HFF-Myc (cell line): ENCODE measurements at regions not wholly inside any gene's neighbourhood (a gene's known extent, or its start where the extent isn't known, plus 50 kb on each side); places are given as distances from the start of the nearest gene placed in this dataset.

Experiments
- DNase-seq: peaks from one replicate; pipeline ENCODE4 v3.0.0-alpha.2; 2011; ENCODE audit warnings: low read depth; ENCODE audit errors: extremely low read depth
- H3K4me3 ChIP-seq: replicated peaks from 2 replicates; pipeline ENCODE4 v1.5.1; 2011; ENCODE audit warnings: low read depth, mild to moderate bottlenecking, control low read depth, low read length
- TF ChIP-seq, protein P1 (sequence below): IDR thresholded peaks from 2 replicates; pipeline ENCODE4 v1.5.1; 2012; ENCODE audit warnings: mild to moderate bottlenecking, low read depth, low read length, control low read depth; ENCODE audit errors: missing control alignments

DNA sequence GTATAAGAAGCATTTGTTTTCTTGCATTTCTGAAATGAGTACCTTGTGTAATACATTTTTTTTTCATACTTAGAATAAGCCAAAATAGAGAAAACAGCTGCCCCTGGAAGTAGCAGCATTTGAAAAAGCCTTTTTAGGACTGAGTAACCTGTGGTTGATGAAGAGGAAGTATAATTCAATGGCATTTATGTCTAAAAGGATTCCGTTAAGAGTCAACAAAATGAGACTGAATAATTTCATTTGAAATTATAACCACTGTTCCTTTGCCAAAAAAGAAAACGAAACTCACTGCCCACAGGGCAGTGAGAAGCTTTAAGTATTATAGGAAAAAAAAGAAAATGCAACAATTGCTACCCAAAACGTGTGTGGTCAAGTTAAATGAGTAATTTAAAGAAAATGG is 705.6 kb upstream of the PHF14 start:
- H3K4me3 ChIP-seq: no peak overlapping the region
- no peak for DNase-seq
- TF ChIP-seq, protein P1, sequence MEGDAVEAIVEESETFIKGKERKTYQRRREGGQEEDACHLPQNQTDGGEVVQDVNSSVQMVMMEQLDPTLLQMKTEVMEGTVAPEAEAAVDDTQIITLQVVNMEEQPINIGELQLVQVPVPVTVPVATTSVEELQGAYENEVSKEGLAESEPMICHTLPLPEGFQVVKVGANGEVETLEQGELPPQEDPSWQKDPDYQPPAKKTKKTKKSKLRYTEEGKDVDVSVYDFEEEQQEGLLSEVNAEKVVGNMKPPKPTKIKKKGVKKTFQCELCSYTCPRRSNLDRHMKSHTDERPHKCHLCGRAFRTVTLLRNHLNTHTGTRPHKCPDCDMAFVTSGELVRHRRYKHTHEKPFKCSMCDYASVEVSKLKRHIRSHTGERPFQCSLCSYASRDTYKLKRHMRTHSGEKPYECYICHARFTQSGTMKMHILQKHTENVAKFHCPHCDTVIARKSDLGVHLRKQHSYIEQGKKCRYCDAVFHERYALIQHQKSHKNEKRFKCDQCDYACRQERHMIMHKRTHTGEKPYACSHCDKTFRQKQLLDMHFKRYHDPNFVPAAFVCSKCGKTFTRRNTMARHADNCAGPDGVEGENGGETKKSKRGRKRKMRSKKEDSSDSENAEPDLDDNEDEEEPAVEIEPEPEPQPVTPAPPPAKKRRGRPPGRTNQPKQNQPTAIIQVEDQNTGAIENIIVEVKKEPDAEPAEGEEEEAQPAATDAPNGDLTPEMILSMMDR: no peak

DNA sequence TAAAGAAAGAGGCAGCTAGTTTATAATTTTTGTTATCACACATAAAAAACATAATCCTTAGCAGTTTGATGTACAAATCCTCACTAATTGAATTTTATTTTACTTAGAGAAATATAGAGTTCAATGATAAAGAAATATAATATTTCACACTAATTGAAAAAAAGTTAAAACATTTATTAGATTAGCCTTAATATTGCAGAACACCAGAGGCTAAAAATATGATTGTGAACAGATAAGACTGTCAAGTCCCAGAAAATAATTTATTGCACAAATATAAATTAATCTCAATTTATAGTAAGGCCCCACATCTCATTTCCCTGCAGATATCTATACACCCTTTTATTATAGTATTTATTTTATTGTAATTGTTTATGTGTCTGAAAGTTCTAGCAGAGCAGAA is 690.8 kb upstream of the PHF14 start:
- DNase-seq: no peak
- no peak overlapping the region for H3K4me3 ChIP-seq
- TF ChIP-seq, protein P1: no peak

DNA sequence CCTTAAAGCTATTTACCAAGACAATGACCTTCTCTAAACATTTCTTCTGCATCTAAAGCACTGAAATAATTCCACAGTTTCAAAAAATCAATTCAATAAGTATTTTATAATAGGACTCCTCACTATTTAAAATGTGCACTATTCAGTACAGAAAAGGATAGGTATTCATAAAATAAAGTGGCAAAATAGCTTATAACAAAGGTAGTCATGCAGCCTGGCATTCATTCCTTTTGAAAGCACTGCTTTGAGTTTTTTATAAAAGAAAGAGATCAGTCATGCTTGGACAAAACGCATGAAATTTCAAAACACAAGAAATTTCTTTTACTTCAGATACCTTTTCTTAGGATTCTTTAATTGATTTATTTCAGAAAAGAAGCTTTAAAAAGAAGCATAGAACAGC is 689.7 kb upstream of the PHF14 start:
- no peak overlapping the region for H3K4me3 ChIP-seq
- no peak for DNase-seq
- TF ChIP-seq, protein P1: no peak

DNA sequence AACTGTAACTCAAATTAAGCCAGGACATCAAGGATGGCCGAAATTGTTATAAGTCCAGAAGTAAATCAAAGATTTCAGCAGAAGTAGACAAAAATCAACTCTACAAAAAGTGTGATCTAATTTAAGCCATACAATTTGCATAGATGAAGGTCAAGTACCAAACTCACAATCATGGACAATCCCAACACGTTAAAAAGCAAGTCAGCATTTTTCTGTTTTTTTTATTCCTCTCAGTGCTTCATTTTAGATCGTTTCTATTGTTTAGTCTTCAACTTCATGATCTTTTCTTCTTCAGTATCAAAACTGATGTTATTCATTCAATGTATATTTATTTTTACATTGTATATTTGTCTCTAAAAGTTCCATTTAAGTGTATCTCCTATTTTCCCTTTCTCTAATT is 674.3 kb upstream of the PHF14 start:
- DNase-seq: no peak
- H3K4me3 ChIP-seq: no peak overlapping the region
- TF ChIP-seq, protein P1: no peak

DNA sequence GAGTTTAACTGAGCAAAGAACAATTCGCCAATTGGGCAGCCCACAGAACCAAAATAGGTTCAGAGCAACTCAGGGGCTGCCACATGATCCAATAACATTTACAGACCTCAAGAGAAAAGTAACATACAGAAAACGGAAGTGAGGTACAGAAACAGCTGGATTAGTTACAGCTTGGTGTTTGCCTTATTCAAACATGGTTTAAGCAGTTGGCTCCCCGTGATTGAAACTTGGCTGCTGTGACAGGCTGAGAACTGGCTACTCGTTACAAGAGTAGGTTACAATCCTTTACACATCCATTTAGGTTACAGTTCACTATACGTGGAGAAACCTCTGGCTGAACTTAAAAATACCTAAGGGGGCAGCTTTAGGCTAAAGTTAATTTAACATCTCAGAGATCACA is 673.1 kb upstream of the PHF14 start:
- TF ChIP-seq, protein P1: no peak
- no peak for DNase-seq
- H3K4me3 ChIP-seq: no peak overlapping the region

DNA sequence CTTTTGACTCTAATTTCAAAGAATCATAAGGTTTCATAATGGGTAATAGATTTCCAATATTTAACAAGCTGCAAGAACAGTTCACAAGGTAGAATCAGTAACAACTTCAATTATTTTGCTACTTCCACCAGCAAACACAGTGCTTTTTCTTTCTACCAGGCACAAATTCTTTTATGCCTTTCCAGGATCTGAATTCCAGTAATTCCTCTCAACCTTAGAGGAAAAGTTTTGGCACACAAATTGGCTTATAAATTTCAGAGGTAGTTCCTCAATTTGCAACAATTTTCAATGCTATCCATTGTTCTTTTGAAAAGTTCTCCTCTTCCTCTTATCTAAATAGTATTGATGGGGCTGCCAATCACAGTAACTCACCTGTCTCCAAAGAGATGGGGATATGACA is 665.4 kb upstream of the PHF14 start:
- DNase-seq: no peak
- H3K4me3 ChIP-seq: no peak overlapping the region
- TF ChIP-seq, protein P1: no peak

DNA sequence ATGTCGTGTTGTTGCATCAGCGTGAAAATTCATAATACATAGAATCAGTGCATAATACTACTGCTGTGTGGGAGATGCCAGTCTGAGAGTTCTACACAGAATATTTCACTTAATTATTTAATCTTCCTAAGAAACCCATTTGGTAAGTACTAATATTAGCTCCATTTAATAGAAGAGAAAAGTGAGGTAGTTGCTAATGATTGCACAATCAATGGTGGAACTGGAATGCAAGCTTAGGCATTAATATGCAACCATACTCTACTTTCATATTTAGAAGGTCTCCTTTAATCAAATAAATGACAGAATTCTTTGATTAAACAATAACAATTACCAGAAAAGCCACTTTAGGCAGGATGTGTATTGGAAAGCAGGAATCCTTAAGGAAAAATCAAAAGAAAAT is 660.7 kb upstream of the PHF14 start:
- H3K4me3 ChIP-seq: no peak overlapping the region
- no peak for DNase-seq
- TF ChIP-seq, protein P1: no peak
